HG02885 (cell line): ENCODE measurements at regions not wholly inside any gene's neighbourhood (a gene's known extent, or its start where the extent isn't known, plus 50 kb on each side); places are given as distances from the start of the nearest gene placed in this dataset.
A peak's percentile ranks its signal among the peaks of the same experiment; 100 is the strongest.

Experiments
- ATAC-seq: cut with Tn5 transposase; IDR thresholded peaks from one replicate; pipeline ENCODE4 v1.9.1; 2021; ENCODE audit warnings: mild to moderate bottlenecking; ENCODE audit not compliant: unreplicated experiment, poor library complexity

GRCh38 chr1:191541758-191542157, 616.5 kb upstream of the RGS18 start:
- ATAC-seq = no peak

- ATAC-seq = no peak
Observed at GRCh38 chr1:191542444-191542843, 615.8 kb upstream of the RGS18 start.

GRCh38 chr1:191546803-191547202, 611.5 kb upstream of the RGS18 start:
- no peak for ATAC-seq

- ATAC-seq = no peak
Observed at GRCh38 chr1:191551019-191551418, 607.2 kb upstream of the RGS18 start.

GRCh38 chr1:191558379-191558778, 599.9 kb upstream of the RGS18 start:
- ATAC-seq = no peak

- ATAC-seq = no peak
Observed at GRCh38 chr1:191561276-191561675, 597.0 kb upstream of the RGS18 start.

- no peak for ATAC-seq
Observed at GRCh38 chr1:191564275-191564674, 594.0 kb upstream of the RGS18 start.

DNA sequence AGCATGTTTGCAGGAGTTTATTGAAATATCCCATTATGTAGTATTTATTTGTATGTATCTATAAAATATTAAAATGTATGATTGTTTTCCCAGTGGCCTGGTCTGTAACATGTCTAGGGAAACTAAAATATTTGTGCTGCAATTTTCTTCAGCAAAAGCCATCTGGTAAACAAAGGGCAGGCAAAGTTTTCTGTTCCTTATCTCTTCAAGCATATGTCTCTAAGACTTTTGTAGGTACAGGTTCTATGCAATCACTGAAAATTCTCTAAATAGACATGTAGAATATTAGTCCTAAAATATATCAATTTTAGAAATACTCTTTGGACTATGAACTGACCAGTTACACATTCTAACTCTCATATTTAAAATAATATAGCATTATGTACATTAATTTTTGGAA, 585.8 kb upstream of the RGS18 start:
- ATAC-seq = no peak

GRCh38 chr1:191575180-191575579, 583.1 kb upstream of the RGS18 start:
- no peak for ATAC-seq

GRCh38 chr1:191575746-191576145, 582.5 kb upstream of the RGS18 start:
- ATAC-seq = no peak

DNA sequence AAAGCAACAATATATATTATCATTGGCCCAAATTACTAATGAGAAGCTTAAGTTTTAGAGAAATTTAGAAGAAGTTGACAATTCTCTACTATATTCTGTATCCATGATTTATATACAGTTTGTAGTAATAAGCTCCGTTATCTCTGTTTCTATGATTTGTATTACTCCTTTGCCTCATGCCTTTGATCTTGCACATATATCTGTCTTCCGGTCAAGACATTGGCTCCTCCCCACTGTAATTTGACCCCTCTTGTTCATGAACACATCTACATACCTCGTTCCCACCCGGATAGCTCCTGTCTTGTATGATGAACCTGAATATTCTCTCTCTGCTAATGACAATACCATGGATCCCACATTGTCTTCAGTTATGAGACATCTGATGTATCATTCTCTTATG, 581.0 kb upstream of the RGS18 start:
- no peak for ATAC-seq

GRCh38 chr1:191578281-191578680, 580.0 kb upstream of the RGS18 start:
- ATAC-seq = no peak

DNA sequence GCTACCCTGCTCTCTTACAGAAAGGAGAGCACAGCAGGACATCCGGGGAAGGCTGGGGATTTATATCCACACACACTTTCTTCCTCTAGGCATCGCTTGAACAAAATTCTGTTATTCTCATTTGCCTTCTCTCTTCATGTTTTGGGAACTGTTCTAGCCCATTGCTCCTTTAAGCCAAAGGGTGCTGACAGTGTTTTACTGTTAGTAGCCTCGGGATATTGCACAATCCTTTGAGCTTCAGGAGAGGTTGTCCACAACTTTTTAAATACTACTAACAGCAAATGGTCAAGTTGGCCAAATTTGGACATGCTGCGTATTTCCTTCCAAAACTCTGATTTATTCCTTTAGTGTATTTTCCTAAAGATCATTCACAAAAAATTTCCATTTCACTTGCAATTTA, 579.2 kb upstream of the RGS18 start:
- no peak for ATAC-seq

GRCh38 chr1:191582169-191582568, 576.1 kb upstream of the RGS18 start:
- peak; percentile 85 for ATAC-seq

DNA sequence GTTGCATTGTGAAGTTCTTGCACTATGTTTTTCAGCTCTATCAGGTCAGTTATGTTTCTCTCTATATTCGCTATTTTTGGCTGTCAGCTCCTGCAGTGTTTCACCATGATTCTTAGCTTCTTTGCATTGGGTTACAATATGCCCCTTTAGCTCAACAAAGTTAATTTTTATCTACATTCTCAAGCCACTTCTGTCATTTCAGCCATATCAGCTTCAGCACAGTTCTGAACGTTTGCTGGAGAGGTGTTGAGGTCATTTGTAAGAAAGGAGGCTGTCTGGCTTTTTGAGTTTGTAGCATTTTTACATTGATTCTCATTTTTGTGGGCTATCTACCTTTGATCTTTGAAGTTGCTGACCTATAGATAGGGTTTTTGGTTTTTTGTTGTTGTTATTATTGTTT, 573.2 kb upstream of the RGS18 start:
- no peak for ATAC-seq

GRCh38 chr1:191588905-191589304, 569.4 kb upstream of the RGS18 start:
- no peak for ATAC-seq

GRCh38 chr1:191589536-191589935, 568.7 kb upstream of the RGS18 start:
- no peak for ATAC-seq

GRCh38 chr1:191590578-191590977, 567.7 kb upstream of the RGS18 start:
- ATAC-seq = no peak

DNA sequence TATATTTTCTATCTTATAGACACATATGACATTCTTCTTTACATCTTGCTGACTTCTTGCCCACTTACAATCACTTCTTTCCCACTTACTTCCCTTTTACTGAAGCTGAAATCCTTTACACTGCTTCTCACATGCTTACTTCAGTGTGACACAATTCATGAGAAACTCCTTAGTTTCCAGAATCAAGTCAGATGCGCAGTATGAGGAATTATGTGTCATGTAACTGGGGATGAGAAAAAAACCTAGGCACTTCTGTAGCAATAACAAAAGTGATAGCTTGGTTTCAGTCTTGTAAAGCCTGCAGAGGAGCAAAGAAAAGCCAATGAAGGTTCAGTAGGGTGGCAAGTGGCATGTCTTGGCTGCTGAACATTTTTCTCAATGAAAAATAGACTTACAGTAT, 566.2 kb upstream of the RGS18 start:
- ATAC-seq = no peak

- no peak for ATAC-seq
Observed at GRCh38 chr1:191592907-191593306, 565.4 kb upstream of the RGS18 start.

DNA sequence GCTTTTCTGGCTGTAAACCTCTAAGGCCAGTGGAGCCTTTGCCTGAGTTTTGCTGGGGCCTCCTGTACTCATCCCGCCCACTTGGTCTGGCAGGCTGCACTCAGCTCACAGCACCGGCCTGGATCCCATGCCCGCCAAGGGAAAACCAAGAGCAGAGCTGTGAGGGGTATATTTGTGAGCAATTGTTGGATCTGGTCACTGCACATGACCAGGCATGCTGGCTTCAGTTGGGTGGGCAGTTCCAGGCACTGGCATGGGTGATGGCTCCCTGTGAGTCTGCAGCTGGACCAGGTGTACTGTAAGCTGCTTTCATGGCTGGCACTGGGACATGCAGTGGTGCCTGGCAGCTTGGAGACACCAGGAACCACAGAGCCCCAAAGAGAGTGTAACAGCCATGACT, 563.1 kb upstream of the RGS18 start:
- ATAC-seq = no peak

GRCh38 chr1:191608367-191608766, 549.9 kb upstream of the RGS18 start:
- ATAC-seq = no peak

- ATAC-seq = no peak
Observed at GRCh38 chr1:191609305-191609704, 549.0 kb upstream of the RGS18 start.
